H1 (cell line): ENCODE measurements at regions not wholly inside any gene's neighbourhood (a gene's known extent, or its start where the extent isn't known, plus 50 kb on each side); places are given as distances from the start of the nearest gene placed in this dataset.

Source experiments
- CTCF ChIA-PET: fragments of 300-600 bp; sonication (Branson Sonifier 250); formaldehyde crosslinking; loops from one replicate; lab custom pipeline; 2021; ENCODE audit not compliant: partially characterized antibody; lab: Charles Lee
- POLR2A ChIA-PET: fragments of 300-600 bp; sonication (Branson Sonifier 250); formaldehyde crosslinking; loops from one replicate; lab custom pipeline; 2021; ENCODE audit warnings: inconsistent platforms; ENCODE audit not compliant: partially characterized antibody; lab: Charles Lee
- DNase-seq, 2 experiments: peaks; one replicate each; pipeline versions ENCODE4 v3.0.0 to v3.0.0-alpha.2; 2010 to 2022; ENCODE audit warnings: low spot score in 2 of 2, low read depth in 1 of 2, mixed read lengths in 1 of 2
- FAIRE-seq: peaks from 2 replicates; lab custom pipeline; 2011; peaks lifted over from hg19 to GRCh38; lab: Jason Lieb, UNC
- H2AFZ ChIP-seq: 2 replicates; pipeline ENCODE4 v1.8.1; 2012; ENCODE audit warnings: low read length, inconsistent platforms
- H2AK5ac ChIP-seq: 2 replicates; pipeline ENCODE4 v1.6.1; 2013; ENCODE audit warnings: low read depth, low read length
- H2BK120ac ChIP-seq: replicated peaks from 2 replicates; pipeline ENCODE3; 2013; ENCODE audit warnings: low read depth, low read length, inconsistent platforms
- H2BK12ac ChIP-seq: 2 replicates; pipeline ENCODE4 v1.6.1; 2013; ENCODE audit warnings: low read depth, low read length
- H2BK15ac ChIP-seq: 2 replicates; pipeline ENCODE4 v1.6.1; 2013; ENCODE audit warnings: low read length
- H2BK20ac ChIP-seq: 2 replicates; pipeline ENCODE4 v1.6.1; 2013; ENCODE audit warnings: low read length
- H2BK5ac ChIP-seq: 2 replicates; pipeline ENCODE4 v1.6.1; 2013; ENCODE audit warnings: low read depth, low read length
- H3K14ac ChIP-seq: 2 replicates; pipeline ENCODE4 v1.6.1; 2013; ENCODE audit warnings: inconsistent platforms; ENCODE audit not compliant: insufficient read length
- H3K18ac ChIP-seq: 2 replicates; pipeline ENCODE4 v1.6.1; 2013; ENCODE audit warnings: low read length; ENCODE audit errors: extremely low read depth
- H3K23ac ChIP-seq: 2 replicates; pipeline ENCODE4 v1.6.1; 2013; ENCODE audit warnings: inconsistent platforms; ENCODE audit not compliant: insufficient read length
- H3K23me2 ChIP-seq: 2 replicates; pipeline ENCODE4 v1.6.1; 2013; ENCODE audit warnings: low read depth, low read length
- H3K27ac ChIP-seq: 2 replicates; pipeline ENCODE4 v1.6.1; 2011; ENCODE audit warnings: low read depth, low read length, inconsistent platforms
- H3K27me3 ChIP-seq, 4 experiments: replicated peaks in 1 of 4; 1 replicate in 1 of 4; 2 replicates in 3 of 4; pipeline versions ENCODE4 v1.6.1 to v1.8.1; 2011 to 2013; ENCODE audit warnings: low read length in 3 of 4, mild to moderate bottlenecking in 3 of 4, inconsistent platforms in 2 of 4, mixed read lengths in 2 of 4, moderate library complexity in 1 of 4; ENCODE audit not compliant: control insufficient read depth in 3 of 4, insufficient read depth in 3 of 4; ENCODE audit errors: extremely low read depth in 1 of 4
- H3K36me3 ChIP-seq, 4 experiments: 2 replicates each; pipeline versions ENCODE4 v1.6.1 to v1.8.1; 2011 to 2013; ENCODE audit warnings: mild to moderate bottlenecking in 4 of 4, low read length in 3 of 4, moderate library complexity in 2 of 4, control low read depth in 1 of 4, inconsistent platforms in 1 of 4; ENCODE audit not compliant: insufficient read depth in 4 of 4, control insufficient read depth in 2 of 4
- H3K4ac ChIP-seq: replicated peaks from 2 replicates; pipeline ENCODE3; 2013; ENCODE audit warnings: low read length, low read depth, mixed read lengths, inconsistent platforms; ENCODE audit not compliant: insufficient read length
- H3K4me1 ChIP-seq, 4 experiments: replicated peaks in 1 of 4; 1 replicate in 1 of 4; 2 replicates in 3 of 4; pipeline versions ENCODE4 v1.6.1 to v1.8.1; 2011 to 2013; ENCODE audit warnings: low read length in 3 of 4, inconsistent platforms in 2 of 4, mixed read lengths in 1 of 4; ENCODE audit not compliant: insufficient read depth in 4 of 4, control insufficient read depth in 3 of 4
- H3K4me2 ChIP-seq, 2 experiments: 2 replicates each; pipeline versions ENCODE4 v1.6.1 to v1.8.1; 2011 to 2013; ENCODE audit warnings: low read depth in 2 of 2, low read length in 2 of 2, control low read depth in 1 of 2, inconsistent platforms in 1 of 2, mild to moderate bottlenecking in 1 of 2; ENCODE audit not compliant: insufficient read depth in 1 of 2
- H3K4me3 ChIP-seq, 4 experiments: fragments of 200-600, 300-600 bp in 1 of 4; sonication (generic), shearing (Covaris generic), sonication (Bioruptor Twin) in 1 of 4; 2 replicates each; pipeline versions ENCODE4 v1.5.1 to v1.8.1; 2011 to 2016; ENCODE audit warnings: low read length in 4 of 4, low read depth in 3 of 4, control low read depth in 2 of 4, inconsistent platforms in 2 of 4, mild to moderate bottlenecking in 2 of 4, mixed read lengths in 1 of 4, moderate library complexity in 1 of 4; ENCODE audit not compliant: insufficient read depth in 2 of 4; ENCODE audit errors: extremely low read depth in 1 of 4
- H3K56ac ChIP-seq: replicated peaks from 2 replicates; pipeline ENCODE3; 2013; ENCODE audit warnings: low read depth, mild to moderate bottlenecking, mixed read lengths, low read length, inconsistent platforms; ENCODE audit not compliant: insufficient read length
- H3K79me1 ChIP-seq: 2 replicates; pipeline ENCODE4 v1.6.1; 2013; ENCODE audit warnings: low read depth, low read length, control low read depth
- H3K79me2 ChIP-seq, 2 experiments: 2 replicates each; pipeline versions ENCODE4 v1.6.1 to v1.8.1; 2012 to 2013; ENCODE audit warnings: low read length in 2 of 2, mild to moderate bottlenecking in 2 of 2, inconsistent platforms in 1 of 2; ENCODE audit not compliant: insufficient read depth in 2 of 2, control insufficient read depth in 1 of 2
- H3K9ac ChIP-seq, 4 experiments: replicated peaks in 1 of 4; 1 replicate in 1 of 4; 2 replicates in 3 of 4; pipeline versions ENCODE4 v1.6.1 to v1.8.1; 2011 to 2013; ENCODE audit warnings: low read depth in 3 of 4, low read length in 3 of 4, control low read depth in 2 of 4, mild to moderate bottlenecking in 2 of 4, moderate library complexity in 2 of 4, inconsistent platforms in 1 of 4; ENCODE audit errors: extremely low read depth in 1 of 4
- H3K9me3 ChIP-seq, 2 experiments: 2 replicates each; pipeline versions ENCODE4 v1.6.1 to v1.8.1; 2012 to 2013; ENCODE audit warnings: mild to moderate bottlenecking in 2 of 2, moderate library complexity in 2 of 2, control low read depth in 1 of 2, inconsistent platforms in 1 of 2, low read depth in 1 of 2, low read length in 1 of 2, mixed read lengths in 1 of 2; ENCODE audit not compliant: insufficient read depth in 2 of 2
- H4K20me1 ChIP-seq, 2 experiments: replicated peaks in 1 of 2; 2 replicates each; pipeline versions ENCODE3 to v1.8.1; 2011 to 2013; ENCODE audit warnings: inconsistent platforms in 2 of 2, low read length in 2 of 2, mild to moderate bottlenecking in 1 of 2; ENCODE audit not compliant: insufficient read depth in 2 of 2, control insufficient read depth in 1 of 2
- H4K5ac ChIP-seq: 2 replicates; pipeline ENCODE4 v1.6.1; 2013; ENCODE audit warnings: low read length, low read depth, mixed read lengths, inconsistent platforms; ENCODE audit not compliant: insufficient read length
- H4K8ac ChIP-seq: 2 replicates; pipeline ENCODE4 v1.8.0; 2013; ENCODE audit warnings: mild to moderate bottlenecking, moderate library complexity, low read length, inconsistent platforms; ENCODE audit not compliant: insufficient read depth; ENCODE audit errors: extremely low read depth
- H4K91ac ChIP-seq: replicated peaks from 2 replicates; pipeline ENCODE3; 2013; ENCODE audit warnings: low read length, mixed read lengths, inconsistent platforms; ENCODE audit not compliant: insufficient read length
- ASH2L ChIP-seq: fragments of 200-600, 300-600 bp; sonication (generic); IDR thresholded peaks from one replicate; pipeline ENCODE4 v1.7.1; 2017; ENCODE audit warnings: low read length
- CBX5 ChIP-seq: fragments of 300-800, 300-1000 bp; sonication (generic); IDR thresholded peaks from 2 replicates; pipeline ENCODE4 v1.7.1; 2016; ENCODE audit warnings: antibody characterized with exemption, low read length, low read depth
- HDAC6 ChIP-seq: IDR thresholded peaks from one replicate; pipeline ENCODE4 v1.7.1; 2012; ENCODE audit warnings: low read depth, mild to moderate bottlenecking, inconsistent platforms, low read length, moderate library complexity
- NANOG ChIP-seq: IDR thresholded peaks from 2 replicates; pipeline ENCODE4 v1.6.1; 2011; ENCODE audit warnings: low read length, low read depth, mild to moderate bottlenecking, inconsistent platforms; ENCODE audit not compliant: insufficient read depth, poor library complexity, severe bottlenecking
- RFX5 ChIP-seq: IDR thresholded peaks from 2 replicates; pipeline ENCODE4 v1.6.1; 2011; ENCODE audit warnings: low read depth, low read length, improper control_type of control experiment, borderline replicate concordance
- SP4 ChIP-seq: IDR thresholded peaks from 2 replicates; pipeline ENCODE4 v1.6.1; 2012; ENCODE audit warnings: low read length, inconsistent platforms
- TEAD4 ChIP-seq: IDR thresholded peaks from 2 replicates; pipeline ENCODE4 v1.6.1; 2012; ENCODE audit warnings: low read depth, low read length, inconsistent platforms, mixed read lengths
- ZNF274 ChIP-seq: IDR thresholded peaks from 2 replicates; pipeline ENCODE4 v1.7.0; 2012; ENCODE audit warnings: low read length, borderline replicate concordance; ENCODE audit errors: extremely low read depth
- WGBS, 2 experiments: shearing (Covaris generic) in 1 of 2; methylation state at CpG; one replicate each; pipeline versions ENCODE4 v1.1.6 to v1.1.7; 2013 to 2015; ENCODE audit warnings: low lambda C conversion rate in 2 of 2, mixed read lengths in 2 of 2, inconsistent platforms in 1 of 2, low coverage in 1 of 2, missing lambda C conversion rate in 1 of 2; ENCODE audit not compliant: insufficient replicate concordance in 2 of 2, insufficient coverage in 1 of 2, insufficient read length in 1 of 2; ENCODE audit errors: extremely low coverage in 1 of 2, missing lambda C conversion rate in 1 of 2; 5-methylcytosine and 5-hydroxymethylcytosine counted together

DNA sequence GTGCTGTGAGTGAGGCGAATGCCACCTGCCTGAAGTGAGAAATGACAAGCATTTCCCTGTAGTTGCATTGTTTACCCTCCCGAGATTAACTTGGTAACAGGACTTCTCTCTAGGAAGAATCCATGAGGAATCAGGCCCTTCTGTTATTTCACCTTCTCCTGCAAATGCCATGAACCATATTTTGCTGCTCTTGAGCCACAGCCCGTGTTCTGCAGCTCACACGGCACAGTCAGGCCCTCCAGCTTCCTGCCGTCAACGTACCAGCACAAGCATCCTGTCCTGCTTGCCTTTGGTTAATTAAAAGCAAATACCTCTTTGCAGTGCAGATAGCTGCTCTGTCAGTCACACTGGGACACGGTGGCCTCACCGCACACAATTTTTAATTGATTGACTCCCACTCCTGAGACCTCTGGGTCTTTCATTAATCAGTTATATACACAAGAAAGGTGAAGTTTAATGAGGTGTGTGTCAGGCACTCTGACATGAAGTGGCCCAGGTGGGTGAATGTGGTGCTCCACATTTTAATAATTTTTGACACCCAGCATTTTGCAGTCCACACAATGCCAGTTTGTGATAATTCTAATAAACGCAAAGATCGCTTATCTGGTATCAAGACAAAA, 95.3 kb upstream of the ASB18 start:
- Histone ChIP-seq H3K18ac (no peak overlapping the region), H3K4me1 (no peaks in the 10 kb centered on the region; a peak in 1 of 7 replicates), H4K20me1 (no peaks in the 10 kb centered on the region), H3K79me1 (no peaks in the 10 kb centered on the region), H3K56ac (no peak overlapping the region), H2AFZ (no peak overlapping the region), H3K9ac (no peak overlapping the region), H3K4me3 (no peak overlapping the region), H3K14ac (no peak overlapping the region), H3K27me3 (no peaks in the 10 kb centered on the region), H4K91ac (no peak overlapping the region), H2BK120ac (no peak overlapping the region), H3K36me3 (no peaks in the 10 kb centered on the region), H3K23me2 (0 out of 2 replicates have a peak, but pooled peaks cover 2% of the 10 kb centered on the region), H3K4me2 (no peak overlapping the region), H3K27ac (no peak overlapping the region), H2BK5ac (no peak overlapping the region), H2BK20ac (no peak overlapping the region), H4K8ac (no peak overlapping the region), H4K5ac (no peak overlapping the region), H2BK12ac (no peak overlapping the region), H2BK15ac (no peak overlapping the region), H3K23ac (no peak overlapping the region), H3K4ac (no peak overlapping the region), H3K79me2 (no peaks in the 10 kb centered on the region), H2AK5ac (no peak overlapping the region), H3K9me3 (no peaks in the 10 kb centered on the region)
- POLR2A ChIA-PET, result no interaction called here
- FAIRE-seq (no peak), DNase-seq (peak in 1 of 2 experiments; percentile 42)
- CTCF ChIA-PET, result interaction anchor here (1.0 kb wide), 2 partner anchors 91 to 668 kb away, joined by 3 to 4 read pairs; no protein-coding TSS in a partner anchor
- 86% methylated on average over 10 of the region's 10 CpGs; no CpG with 5 or more reads in 1 of the 2 experiments for WGBS, 2 experiments
- TF ChIP-seq CBX5, result no peak
- TF ChIP-seq SP4, result no peak
- no peak for TF ChIP-seq NANOG
- no peak for TF ChIP-seq ZNF274
- no peak for TF ChIP-seq HDAC6
- no peak for TF ChIP-seq ASH2L
- TF ChIP-seq TEAD4, result no peak
- TF ChIP-seq RFX5, result no peak
